C1 segment of cervical spinal cord (tissue), 14 donors: ENCODE measurements at regions not wholly inside any gene's neighbourhood (a gene's known extent, or its start where the extent isn't known, plus 50 kb on each side); places are given as distances from the start of the nearest gene placed in this dataset.

Source experiments
- DNase-seq, 14 donors: peaks; one replicate each; lab custom pipeline; 2025; lab: John Stamatoyannopoulos, UW

DNA sequence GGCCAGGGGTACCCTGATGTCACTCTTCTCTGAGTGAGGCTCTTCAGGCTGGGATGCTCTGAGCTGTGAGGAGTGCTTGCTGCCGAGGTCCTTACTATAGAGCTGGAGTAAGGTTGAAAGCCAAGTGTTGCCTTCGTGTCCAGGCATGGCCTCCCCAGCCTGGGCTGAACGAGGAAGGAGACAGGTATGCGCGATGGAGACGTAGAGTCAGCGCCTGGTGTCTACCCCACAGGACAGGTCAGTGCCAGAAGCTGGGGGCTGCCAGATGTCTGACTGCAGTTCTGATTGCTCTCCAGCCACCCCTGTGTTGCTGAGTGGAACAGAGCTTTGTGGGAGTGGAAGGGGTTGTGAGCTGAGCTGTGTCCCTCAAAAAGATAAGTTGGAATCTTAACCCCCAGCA lies 135.8 kb upstream of the AJAP1 start:
- no peak for DNase-seq

DNA sequence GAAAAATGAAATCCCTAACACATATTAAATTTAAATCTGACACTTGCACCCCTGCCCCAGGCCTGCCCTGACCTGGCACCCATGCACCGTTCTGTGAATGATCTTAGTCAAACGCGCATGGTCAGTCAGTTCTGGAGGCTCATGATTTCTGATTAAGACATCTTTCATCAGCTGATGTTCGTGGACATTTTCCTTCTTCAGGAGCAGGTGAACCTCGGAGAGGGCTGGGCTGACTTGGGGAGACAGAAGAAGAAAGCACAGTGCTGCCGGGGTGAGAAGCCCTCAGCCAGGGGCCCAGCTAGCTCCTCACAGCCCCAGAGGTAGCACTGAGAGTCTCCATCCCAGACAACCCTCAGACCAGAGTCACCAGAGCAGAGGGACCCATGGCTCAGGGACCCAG lies 134.5 kb upstream of the AJAP1 start:
- DNase-seq: no peak

DNA sequence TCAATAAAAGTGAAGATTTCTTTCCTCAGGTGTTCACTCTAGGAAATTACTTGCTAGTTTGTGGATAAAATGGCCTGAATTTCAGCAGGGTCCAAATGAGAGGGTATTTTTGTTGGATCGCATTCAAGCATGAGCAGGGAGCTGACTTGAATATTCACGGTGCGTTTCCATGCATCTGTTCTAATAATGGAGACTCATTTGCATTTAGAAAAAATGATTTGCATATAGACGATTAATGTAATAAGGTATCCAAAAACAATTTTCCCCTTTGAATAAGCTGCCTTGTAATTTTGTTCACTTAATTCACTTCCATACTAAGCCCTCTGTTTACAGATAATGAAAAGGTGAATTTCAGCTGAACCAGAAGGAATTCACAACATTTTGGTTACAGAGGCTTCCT lies 130.9 kb upstream of the AJAP1 start:
- no peak for DNase-seq

DNA sequence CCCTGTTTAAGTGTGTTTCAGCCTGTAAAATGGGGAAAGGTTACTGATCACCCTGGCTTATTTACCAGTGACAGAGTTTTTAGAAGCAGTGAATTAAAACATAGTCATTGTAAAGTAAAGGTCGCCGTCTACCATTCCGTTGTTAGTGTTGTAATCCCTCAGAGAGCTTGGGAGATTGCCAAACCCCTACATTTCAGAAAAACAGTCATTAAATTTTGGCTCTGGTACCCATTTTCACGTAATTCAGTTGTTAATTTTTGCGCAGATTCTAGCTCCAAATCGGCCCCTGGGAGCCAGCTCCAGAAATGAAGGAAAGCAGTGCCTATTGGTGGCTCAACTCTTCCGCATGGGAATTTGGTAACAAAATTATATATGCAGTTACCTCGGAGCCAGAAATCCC lies 127.7 kb upstream of the AJAP1 start:
- DNase-seq: no peak

DNA sequence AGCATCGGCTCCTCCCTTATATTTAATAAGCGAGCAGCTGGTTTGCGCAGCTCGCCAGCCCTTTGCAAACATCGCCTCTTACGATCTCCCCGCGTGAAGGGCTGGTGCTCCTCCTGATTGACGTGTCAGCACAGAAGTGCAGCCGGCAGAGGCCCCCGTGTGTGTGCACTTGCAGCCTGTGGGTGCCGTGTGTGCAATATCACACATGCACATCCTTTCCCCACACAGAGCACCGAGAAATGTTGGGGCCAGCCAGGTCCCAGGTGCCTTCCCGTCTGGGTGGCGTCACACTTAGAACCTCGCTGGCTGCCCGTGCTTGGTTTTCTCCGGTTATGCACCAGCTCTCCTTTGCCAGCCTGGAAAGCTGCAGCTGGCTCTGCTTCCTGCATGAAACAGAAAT lies 126.6 kb upstream of the AJAP1 start:
- no peak for DNase-seq

DNA sequence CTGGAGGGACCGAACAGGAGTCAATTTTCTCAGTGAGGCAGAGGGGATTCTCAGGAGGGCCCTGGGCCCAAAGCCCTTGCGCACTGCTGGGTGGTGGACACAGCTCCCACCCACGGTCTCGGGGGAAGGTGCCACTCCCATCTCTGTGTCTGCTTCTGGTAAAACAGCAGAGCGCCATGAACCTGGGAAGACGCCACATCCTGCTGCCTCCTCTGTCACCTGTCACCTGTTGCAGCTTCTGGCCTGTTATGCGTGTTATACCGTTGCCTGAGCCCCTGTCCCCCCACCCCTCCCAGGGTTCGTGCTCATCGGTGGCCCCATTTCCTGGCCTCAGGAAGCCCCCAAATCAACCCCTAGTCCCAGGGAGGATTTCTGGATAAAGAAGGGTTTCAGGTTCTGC lies 125.8 kb upstream of the AJAP1 start:
- DNase-seq: no peak

DNA sequence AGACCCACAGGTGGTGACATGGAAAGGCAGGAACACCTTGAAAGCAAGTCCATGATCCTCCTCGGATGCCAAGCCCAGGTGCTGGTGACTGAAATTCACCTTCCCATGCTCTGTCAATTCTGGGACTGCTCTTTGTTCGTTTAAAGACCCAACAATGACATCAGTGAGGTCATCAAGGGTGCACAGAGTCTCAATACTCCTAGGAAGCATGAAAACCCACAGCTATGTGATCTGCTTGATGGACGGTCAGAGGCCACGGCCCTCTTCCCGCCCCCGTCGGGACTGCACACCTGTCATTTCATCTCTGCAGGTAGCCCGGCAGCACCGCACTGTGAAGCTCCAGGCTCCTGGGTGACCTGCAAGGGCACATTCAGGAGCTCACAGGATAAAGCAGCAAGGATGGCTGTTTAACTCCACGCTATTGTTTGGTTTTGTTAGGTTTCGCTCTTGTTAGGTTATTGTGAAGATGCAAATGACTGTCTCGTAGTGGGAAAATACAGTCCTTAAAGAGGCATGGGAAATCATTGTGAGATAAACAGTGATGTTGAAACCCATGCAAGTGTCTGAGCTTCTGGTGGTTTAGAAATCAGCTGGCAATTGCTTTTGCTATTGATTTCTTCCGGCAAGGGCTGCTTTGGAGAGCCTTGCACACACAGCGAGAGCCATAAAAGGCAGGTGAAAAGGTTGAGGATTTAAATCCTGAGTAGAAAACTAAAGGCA lies 124.8 kb upstream of the AJAP1 start:
- no peak for DNase-seq

DNA sequence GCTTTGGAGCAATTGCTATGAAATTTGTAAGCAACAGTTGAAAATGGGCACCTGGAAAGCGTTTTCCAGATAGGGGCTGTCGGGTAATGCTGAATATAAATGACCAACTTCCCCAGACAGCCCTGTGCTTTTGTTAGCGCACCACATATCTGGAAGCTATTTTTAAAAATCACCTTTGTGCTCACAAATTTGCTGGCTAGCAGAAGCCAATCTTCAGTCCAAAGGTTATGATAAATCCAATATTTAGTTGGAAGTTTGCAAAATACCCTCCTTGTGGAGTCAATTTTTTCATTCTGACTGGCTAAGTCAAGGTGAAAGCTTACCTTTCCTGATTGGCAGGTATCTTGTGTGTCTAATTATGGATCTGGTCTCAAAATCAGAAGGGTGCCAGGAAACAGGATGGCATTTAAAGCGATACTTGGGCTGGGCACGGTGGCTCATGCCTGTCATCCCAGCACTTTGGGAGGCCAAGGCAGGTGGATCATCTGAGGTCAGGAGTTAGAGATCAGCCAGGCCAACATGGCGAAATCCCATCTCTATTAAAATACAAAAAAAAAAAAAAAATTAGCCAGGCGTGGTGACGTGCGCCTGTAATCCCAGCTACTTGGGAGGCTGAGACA lies 124.1 kb upstream of the AJAP1 start:
- no peak for DNase-seq

DNA sequence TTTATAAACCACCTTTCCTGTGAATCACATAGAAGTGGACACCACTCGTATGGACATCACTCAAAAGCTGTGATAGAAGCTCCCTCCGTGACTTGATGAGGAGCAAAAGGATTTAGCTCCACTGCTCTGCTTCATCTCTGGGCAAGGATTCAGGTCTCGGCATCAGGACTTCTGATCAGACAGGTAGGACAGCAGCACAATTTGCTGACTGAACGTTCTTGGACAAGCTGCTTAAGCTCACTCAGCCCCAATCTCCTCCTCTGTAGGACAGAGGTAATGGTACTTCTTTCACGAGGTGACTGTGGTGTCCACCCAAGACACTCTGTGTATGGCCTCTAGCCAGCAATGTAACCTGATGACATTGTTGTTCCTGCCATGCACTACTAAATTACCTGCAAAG lies 122.6 kb upstream of the AJAP1 start:
- no peak for DNase-seq

DNA sequence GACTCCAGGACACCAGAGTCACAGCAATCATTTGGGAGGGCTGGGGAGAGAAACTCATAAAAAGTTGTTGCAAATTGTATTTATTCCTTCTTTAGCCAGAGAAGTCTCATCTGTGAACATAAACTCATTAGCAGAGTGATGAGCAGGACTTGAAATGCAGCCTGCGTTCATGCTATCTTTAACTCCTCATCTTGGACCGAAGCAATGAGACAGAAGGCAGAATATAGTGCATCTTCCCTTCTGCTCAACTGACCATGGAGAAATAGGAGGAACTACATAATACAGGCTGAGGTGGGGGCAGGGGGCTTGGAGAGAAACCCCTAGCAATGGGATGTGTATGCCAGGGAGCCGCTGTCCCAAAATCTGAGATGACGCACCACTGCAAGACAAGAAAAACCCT lies 121.8 kb upstream of the AJAP1 start:
- DNase-seq: no peak

DNA sequence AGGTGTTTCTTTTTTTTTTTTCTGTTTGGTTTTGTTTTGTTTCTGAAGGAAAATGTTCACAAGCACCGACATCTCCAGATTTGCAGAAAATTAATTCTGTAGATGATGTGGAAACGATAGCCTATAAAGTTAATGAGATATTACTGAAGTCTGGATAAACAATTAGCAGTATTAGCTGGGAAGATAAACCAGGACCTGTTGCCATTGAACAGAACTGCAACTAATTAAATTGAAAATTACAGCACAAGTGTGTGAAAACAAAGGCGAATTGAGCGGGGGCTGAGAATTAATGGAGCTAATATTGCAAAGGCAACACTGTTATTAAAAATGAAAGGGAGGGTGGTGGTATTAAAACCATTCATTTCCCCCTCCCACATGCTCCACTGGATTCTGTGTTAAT lies 107.5 kb upstream of the AJAP1 start:
- no peak for DNase-seq

DNA sequence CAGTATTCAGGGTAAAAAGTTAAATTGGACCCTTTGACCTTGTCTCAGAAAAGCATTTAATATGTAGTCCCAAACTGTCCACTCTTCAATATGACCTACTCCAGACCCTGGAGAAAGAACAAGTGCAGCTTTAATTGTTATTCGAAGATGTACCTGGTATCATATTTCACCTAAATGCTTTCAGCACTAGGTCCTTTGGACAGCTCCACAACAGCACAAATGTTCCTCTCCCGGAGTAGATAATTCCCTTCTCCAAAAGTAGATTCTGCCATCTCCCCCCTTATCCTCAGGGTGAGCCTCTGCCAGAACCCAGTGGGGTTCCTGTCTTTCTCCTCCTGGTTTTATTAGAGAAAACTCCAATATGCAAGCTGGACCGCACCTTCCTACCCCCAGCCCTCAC lies 104.5 kb upstream of the AJAP1 start:
- DNase-seq: no peak

DNA sequence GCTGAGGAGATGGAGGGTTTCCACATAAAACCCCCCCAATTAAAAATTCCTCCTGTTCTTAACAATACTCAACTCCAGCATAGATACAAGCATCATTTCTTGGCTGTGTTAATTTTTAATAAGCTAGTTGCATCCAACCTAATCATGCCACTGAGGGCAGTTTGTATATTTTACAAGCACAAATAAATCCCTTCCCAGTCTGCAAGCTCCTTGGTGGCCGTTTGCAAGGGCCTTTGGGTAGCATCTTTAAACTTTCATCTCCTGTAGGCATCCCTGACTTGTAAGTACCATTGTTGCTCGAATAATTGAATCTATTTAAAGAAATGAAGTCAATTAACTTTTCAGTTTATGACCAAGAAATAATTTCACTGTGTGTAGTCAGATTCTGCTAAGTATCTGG lies 103.5 kb upstream of the AJAP1 start:
- DNase-seq: no peak

DNA sequence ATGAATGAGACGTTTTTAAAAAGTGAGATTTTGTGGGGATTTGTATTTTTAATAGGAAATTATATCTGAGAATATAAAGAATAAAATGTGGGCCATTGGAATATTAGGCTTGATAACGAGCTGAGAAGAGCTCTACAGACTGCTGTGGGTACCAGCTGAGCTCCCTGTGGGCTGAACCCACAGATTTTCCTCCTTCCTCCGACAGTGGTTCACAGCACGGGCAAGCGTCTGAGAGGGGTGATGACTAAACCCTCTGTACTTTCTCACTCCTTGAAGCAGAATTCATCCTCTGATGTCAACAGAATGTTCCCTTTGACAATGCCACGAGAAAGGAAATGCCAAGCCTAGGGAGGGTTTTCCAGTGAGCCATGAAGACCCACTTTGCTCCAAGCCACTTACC lies 102.7 kb upstream of the AJAP1 start:
- DNase-seq: no peak

DNA sequence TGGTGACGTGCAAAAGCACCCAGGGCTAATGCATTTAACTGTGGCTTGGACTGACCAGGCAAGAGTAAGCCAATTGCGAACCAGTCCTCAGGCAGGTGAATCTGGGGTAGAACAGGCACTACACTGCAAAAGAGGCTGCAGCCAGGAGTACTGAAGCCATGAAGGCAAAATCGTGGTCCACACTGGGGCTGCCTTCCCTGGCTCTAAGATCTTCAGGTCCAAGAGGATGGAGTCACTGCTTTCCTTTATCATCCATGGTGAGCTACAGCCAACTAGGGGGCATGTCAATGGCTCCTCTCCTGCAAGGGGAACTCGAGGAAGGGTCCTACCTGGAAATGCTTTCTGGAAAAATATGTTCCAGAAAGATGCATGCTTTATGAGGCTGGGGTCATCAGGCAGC lies 100.6 kb upstream of the AJAP1 start:
- DNase-seq: no peak

DNA sequence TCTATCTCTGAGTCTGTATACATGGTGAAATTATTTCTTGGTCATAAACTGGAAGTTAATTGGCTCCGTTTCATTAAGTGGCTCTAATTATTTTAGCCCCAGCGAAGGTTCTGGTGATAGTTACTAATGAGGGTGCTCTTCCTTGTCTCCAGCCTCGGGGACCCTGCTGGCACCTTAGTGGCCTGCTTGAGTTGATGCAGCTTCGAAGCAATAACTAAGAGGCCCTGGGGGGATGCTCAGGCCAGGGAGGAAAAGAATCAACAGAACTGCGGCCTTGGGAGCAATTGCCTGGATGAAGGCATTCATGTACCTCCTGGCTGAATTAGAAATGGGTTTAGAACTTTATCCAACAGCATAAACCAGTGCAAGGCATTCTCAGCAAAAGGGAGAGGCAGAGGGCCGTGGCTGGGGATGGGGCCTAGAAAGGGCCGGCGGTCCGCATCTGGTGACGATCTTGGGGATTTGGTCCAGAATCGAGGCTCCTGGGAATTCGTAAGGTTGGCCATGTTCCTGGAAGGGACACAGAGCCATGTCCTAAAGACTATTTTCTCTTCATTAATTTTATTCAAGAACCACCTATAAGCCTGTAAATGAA lies 100.0 kb upstream of the AJAP1 start:
- no peak for DNase-seq

DNA sequence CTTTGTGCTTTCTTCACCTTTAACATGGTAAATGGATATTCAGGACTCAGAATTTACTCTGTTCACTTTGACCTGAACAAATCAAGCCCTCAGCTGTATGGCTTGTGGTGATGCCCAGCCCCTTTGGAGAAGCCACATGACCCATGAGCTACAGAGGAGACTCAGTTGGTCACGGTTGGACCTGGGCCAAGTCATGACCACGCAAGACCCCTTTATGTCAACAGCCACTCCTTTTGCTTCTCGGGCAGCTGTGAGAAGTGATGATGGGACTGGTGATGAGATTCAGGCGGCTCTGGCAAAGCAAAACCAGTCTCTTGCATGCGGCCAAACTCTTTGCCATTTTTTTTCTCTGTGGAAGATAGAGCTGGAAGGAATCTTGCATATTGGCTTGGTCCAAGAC lies 96.5 kb upstream of the AJAP1 start:
- DNase-seq: no peak

DNA sequence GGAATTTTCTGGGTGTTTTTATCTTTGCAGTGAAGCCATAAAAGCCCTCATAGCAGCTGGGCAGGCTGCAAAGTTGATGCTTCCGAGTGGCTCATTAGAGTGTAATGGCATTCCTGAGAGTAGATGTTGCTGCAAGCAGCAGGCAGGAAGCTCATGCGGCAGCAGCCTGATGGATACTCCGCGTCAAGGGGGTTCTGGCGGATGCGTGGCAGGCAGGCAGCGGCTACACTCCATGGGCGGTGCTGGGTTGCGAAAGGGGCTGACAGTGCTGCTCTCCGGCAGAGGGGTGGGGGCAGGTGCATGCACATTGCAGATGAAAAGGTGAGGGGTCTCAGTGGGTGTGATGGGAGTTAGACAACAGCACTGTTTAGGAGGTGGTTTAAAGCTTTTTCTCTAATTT lies 93.2 kb upstream of the AJAP1 start:
- DNase-seq: no peak

DNA sequence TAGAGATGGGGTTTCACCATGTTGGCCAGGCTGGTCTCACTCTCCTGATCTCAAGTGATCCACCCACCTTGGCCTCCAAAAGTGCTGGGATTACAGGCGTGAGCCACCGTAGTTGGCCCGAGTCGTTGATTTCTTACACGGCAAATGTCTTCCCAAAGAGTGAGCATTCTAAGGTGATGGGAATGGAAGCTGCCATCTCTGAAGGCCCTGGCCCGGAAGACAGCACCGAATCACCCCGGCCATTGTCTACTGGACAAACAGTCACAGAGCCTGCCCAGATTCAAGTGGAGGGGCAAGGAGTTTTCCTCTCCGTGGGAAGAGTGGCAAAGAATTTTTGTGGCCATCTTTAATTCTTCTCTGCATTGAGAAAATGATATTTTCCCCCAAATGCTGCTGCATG lies 92.1 kb upstream of the AJAP1 start:
- no peak for DNase-seq

DNA sequence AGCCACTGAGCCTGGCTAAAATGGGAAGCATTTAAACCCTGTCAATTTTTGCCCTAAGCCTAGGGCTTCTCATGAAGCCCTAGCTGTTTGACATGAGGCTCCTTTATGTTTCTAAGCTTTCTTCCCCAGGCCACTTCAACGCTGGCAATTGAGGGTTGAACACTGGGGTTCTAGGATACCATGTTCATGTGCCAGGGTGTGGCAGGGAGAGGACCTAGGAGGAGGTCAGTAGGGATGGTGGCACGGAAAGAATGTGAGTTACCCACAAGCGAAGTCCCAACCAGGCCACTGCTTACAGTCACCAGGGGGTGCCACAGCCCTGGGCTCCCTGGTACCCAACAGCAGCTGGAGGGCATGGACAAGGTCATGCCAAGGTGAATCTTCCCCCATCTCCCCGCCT lies 90.8 kb upstream of the AJAP1 start:
- no peak for DNase-seq

DNA sequence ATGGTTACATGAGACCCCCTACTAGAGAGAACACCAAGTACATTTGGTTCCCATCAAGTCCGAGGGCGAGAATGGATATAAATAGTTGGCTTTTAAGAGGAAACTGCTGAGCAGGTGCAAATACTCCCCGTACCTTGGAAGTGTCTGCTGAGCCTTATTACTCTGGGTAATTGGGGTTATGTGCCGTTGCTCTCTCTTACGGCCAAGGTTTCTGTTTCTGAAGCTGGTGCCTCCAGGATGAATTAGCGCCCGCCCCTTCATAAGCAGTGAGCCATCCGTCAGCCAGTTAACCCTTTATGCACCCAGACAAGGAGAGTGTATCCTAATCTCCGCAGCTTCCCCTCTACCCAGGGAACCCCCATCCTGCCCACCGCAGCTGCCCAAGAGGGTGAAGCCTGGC lies 90.4 kb upstream of the AJAP1 start:
- no peak for DNase-seq

DNA sequence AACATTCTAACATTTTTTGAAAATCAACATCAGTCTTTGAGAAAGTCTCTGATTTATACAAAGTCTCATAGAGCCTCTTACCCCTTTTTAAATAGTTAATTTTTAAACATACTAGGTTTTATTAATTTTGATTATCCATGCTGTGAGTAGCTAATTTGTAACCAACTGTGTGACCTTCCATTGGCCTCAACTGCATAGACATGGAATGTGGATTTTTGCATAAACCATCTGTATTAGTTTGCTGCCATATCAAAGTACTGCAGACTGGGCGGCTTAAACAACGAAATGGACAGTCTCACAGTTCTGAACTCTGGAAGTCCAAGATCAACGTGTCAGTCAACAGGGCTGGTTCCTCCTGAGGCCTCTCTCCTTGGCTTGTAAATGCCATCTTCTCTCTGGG lies 89.2 kb upstream of the AJAP1 start:
- no peak for DNase-seq

DNA sequence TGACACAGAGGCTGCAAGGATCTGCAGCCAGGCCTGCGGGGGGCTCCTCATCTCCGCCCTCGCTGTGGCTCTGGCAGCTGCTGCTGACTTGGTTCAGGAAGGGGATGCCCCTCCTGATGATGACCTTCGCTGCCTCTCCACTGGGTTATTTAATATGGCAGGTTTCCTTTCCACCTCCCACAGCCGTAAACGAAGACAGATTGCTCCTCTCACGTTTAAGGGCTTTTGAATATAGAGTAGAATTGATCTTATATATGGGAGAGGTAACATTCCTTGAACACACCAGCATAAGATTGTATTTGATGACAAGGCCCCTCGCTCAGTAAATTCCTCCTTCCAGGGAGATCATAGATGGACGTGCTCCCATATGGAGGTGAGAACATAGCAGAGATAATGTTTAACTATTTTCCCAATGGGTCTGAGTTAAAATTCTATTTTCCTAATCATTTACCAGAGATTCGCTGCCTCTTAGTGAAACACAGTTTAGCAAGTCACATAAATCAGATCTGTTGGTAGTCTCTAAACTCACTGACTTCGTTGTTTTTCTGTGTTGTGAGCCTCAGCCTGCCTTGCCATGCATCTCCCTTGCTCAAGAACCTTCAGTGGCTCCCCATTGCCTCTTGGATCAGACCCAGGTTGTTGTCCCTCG lies 88.5 kb upstream of the AJAP1 start:
- DNase-seq: no peak
